Gastrocnemius medialis (tissue), 4 donors: ENCODE measurements at regions not wholly inside any gene's neighbourhood (a gene's known extent, or its start where the extent isn't known, plus 50 kb on each side); places are given as distances from the start of the nearest gene placed in this dataset.

Experiments used
- POLR2A ChIP-seq, 2 donors: fragments of 450-650 bp; IDR thresholded peaks; one replicate each; pipeline ENCODE4 v1.6.1; 2017; ENCODE audit warnings: antibody characterized with exemption in 2 of 2, mild to moderate bottlenecking in 2 of 2, moderate library complexity in 2 of 2
- TF ChIP-seq, protein P1 (sequence below), 5 experiments: fragments of 450-650 bp in 3 of 5; fragments of 200-600 bp in 2 of 5; sonication (generic) in 2 of 5; IDR thresholded peaks in 4 of 5; conservative IDR thresholded peaks in 1 of 5; 1 replicate in 4 of 5; 2 replicates in 1 of 5; pipeline ENCODE4 v1.5.1; 2016 to 2019; ENCODE audit warnings: antibody characterized with exemption in 5 of 5, mild to moderate bottlenecking in 3 of 5, moderate library complexity in 3 of 5

DNA sequence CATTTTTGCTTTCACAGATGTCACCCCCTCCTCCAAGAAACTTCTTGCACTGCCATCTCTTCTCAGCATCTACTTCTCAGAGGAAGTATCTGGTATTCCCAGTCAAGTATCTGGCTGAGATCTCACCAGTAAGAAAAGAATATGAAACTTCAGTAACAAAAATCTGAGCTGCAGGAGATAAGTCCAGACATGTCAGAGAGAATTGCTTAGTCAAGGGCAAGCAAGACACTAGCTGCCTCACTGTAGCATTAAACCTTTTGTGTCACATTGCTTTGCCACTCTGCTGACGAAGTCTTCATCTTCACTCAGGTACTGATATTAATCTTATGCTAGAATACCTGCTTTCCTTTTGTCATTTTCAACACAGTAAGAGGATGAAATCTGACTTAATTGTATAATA, 70.6 kb upstream of the ZC3H12C start:
- no peak for TF ChIP-seq POLR2A (IDR thresholded peaks at IDR 0.05)
- TF ChIP-seq, protein P1, sequence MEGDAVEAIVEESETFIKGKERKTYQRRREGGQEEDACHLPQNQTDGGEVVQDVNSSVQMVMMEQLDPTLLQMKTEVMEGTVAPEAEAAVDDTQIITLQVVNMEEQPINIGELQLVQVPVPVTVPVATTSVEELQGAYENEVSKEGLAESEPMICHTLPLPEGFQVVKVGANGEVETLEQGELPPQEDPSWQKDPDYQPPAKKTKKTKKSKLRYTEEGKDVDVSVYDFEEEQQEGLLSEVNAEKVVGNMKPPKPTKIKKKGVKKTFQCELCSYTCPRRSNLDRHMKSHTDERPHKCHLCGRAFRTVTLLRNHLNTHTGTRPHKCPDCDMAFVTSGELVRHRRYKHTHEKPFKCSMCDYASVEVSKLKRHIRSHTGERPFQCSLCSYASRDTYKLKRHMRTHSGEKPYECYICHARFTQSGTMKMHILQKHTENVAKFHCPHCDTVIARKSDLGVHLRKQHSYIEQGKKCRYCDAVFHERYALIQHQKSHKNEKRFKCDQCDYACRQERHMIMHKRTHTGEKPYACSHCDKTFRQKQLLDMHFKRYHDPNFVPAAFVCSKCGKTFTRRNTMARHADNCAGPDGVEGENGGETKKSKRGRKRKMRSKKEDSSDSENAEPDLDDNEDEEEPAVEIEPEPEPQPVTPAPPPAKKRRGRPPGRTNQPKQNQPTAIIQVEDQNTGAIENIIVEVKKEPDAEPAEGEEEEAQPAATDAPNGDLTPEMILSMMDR (IDR thresholded peaks at IDR 0.05 in 4 of 5, conservative IDR thresholded peaks at IDR 0.05 in 1 of 5): no peak
